GM23338 (cell line): ENCODE measurements at regions not wholly inside any gene's neighbourhood (a gene's known extent, or its start where the extent isn't known, plus 50 kb on each side); places are given as distances from the start of the nearest gene placed in this dataset.

Source experiments
- ATAC-seq: fragments of 200-7000 bp; cut with Tn5 transposase; 3 replicates; pipeline ENCODE4 v1.9.1; 2020
- DNase-seq: peaks from one replicate; pipeline ENCODE4 v3.0.0-alpha.2; 2015; ENCODE audit warnings: low spot score
- H2AFZ ChIP-seq: fragments of 200-600 bp; sonication (generic); 2 replicates; pipeline ENCODE4 v1.8.0; 2016; ENCODE audit warnings: antibody characterized with exemption, mild to moderate bottlenecking, moderate library complexity
- H3F3A ChIP-seq: fragments of 200-600 bp; sonication (generic); replicated peaks from 2 replicates; pipeline ENCODE4 v1.8.0; 2017; ENCODE audit warnings: antibody characterized with exemption, mixed run types, low read depth
- H3K27ac ChIP-seq: fragments of 200-600 bp; sonication (generic); 2 replicates; pipeline ENCODE4 v1.6.1; 2016; ENCODE audit warnings: low read depth
- H3K27me3 ChIP-seq: fragments of 200-600 bp; sonication (generic); 2 replicates; pipeline ENCODE4 v1.8.0; 2016; ENCODE audit warnings: mild to moderate bottlenecking, mixed run types, moderate library complexity; ENCODE audit not compliant: insufficient read depth
- H3K36me3 ChIP-seq: fragments of 200-600 bp; sonication (generic); 2 replicates; pipeline ENCODE4 v1.8.0; 2016; ENCODE audit warnings: mild to moderate bottlenecking; ENCODE audit not compliant: insufficient read depth
- H3K4me1 ChIP-seq: fragments of 200-600 bp; sonication (generic); 2 replicates; pipeline ENCODE4 v1.8.0; 2016; ENCODE audit warnings: mild to moderate bottlenecking, moderate library complexity; ENCODE audit not compliant: insufficient read depth
- H3K4me2 ChIP-seq: fragments of 200-600 bp; sonication (generic); 2 replicates; pipeline ENCODE4 v1.7.1; 2017; ENCODE audit warnings: mixed run types
- H3K4me3 ChIP-seq: fragments of 200-600 bp; sonication (generic); 2 replicates; pipeline ENCODE4 v1.6.1; 2016; ENCODE audit warnings: mixed run types
- H3K79me2 ChIP-seq: fragments of 200-600 bp; sonication (generic); replicated peaks from 2 replicates; pipeline ENCODE4 v1.8.0; 2017; ENCODE audit warnings: mild to moderate bottlenecking; ENCODE audit not compliant: insufficient read depth
- H3K9me2 ChIP-seq: fragments of 200-600 bp; sonication (generic); 2 replicates; pipeline ENCODE4 v1.8.0; 2017; ENCODE audit not compliant: insufficient read depth
- H4K20me1 ChIP-seq: fragments of 200-600 bp; sonication (generic); replicated peaks from 2 replicates; pipeline ENCODE4 v1.8.0; 2017; ENCODE audit warnings: mild to moderate bottlenecking; ENCODE audit not compliant: insufficient read depth
- H3K27ac Mint-ChIP-seq: 2 replicates; pipeline ENCODE4 v1.8.0; 2020; ENCODE audit warnings: inconsistent platforms, mild to moderate bottlenecking, moderate library complexity, mixed read lengths
- H3K27me3 Mint-ChIP-seq: 3 replicates; pipeline ENCODE4 v1.8.0; 2022; ENCODE audit warnings: low read depth, mild to moderate bottlenecking, moderate library complexity, mixed read lengths, inconsistent platforms; ENCODE audit not compliant: insufficient read depth, poor library complexity
- H3K36me3 Mint-ChIP-seq: 3 replicates; pipeline ENCODE4 v1.8.0; 2021; ENCODE audit warnings: low read depth, mild to moderate bottlenecking, inconsistent platforms, moderate library complexity, mixed read lengths
- H3K4me1 Mint-ChIP-seq: 3 replicates; pipeline ENCODE4 v1.8.0; 2020; ENCODE audit warnings: mild to moderate bottlenecking, inconsistent platforms, mixed read lengths
- H3K4me3 Mint-ChIP-seq: 3 replicates; pipeline ENCODE4 v1.8.0; 2021; ENCODE audit warnings: moderate library complexity, mild to moderate bottlenecking, inconsistent platforms, mixed read lengths
- H3K9me3 Mint-ChIP-seq: 3 replicates; pipeline ENCODE4 v1.8.0; 2020; ENCODE audit warnings: moderate library complexity, mild to moderate bottlenecking, inconsistent platforms, mixed read lengths
- CREB1 ChIP-seq: fragments of 250-450 bp; sonication (Bioruptor Pico); IDR thresholded peaks from 2 replicates; pipeline ENCODE4 v1.5.0; 2020; ENCODE audit warnings: low read depth, mild to moderate bottlenecking, moderate library complexity
- EZH2 ChIP-seq: fragments of 200-600 bp; sonication (generic); IDR thresholded peaks from one replicate; pipeline ENCODE4 v1.8.0; 2017; ENCODE audit warnings: antibody characterized with exemption, mild to moderate bottlenecking, low read depth; ENCODE audit not compliant: unreplicated experiment
- EZH2phosphoT487 ChIP-seq: fragments of 200-600 bp; sonication (generic); IDR thresholded peaks from one replicate; pipeline ENCODE4 v1.8.1; 2018; ENCODE audit warnings: antibody characterized with exemption; ENCODE audit not compliant: unreplicated experiment
- JUNB ChIP-seq: IDR thresholded peaks from one replicate; pipeline ENCODE4 v1.6.1; 2016; ENCODE audit warnings: antibody characterized with exemption; ENCODE audit not compliant: unreplicated experiment
- NANOG ChIP-seq: IDR thresholded peaks from 2 replicates; pipeline ENCODE4 v1.6.1; 2016; ENCODE audit warnings: antibody characterized with exemption, borderline replicate concordance
- POLR2AphosphoS5 ChIP-seq: IDR thresholded peaks from 2 replicates; pipeline ENCODE4 v1.6.1; 2016; ENCODE audit warnings: antibody characterized with exemption, low read depth
- STAT1 ChIP-seq: IDR thresholded peaks from one replicate; pipeline ENCODE4 v1.6.1; 2016; ENCODE audit warnings: antibody characterized with exemption; ENCODE audit not compliant: unreplicated experiment
- ZNF114 ChIP-seq: fragments of 250-450 bp; sonication (Bioruptor Pico); IDR thresholded peaks from 2 replicates; pipeline ENCODE4 v1.5.0; 2020; ENCODE audit warnings: mild to moderate bottlenecking, moderate library complexity
- ZNF331 ChIP-seq: fragments of 250-450 bp; sonication (Bioruptor Pico); IDR thresholded peaks from 2 replicates; pipeline ENCODE4 v1.5.0; 2020; ENCODE audit warnings: low read depth, mild to moderate bottlenecking, moderate library complexity
- TF ChIP-seq, protein P1 (sequence below), 2 experiments: fragments of 200-600 bp in 1 of 2; sonication (generic) in 1 of 2; conservative IDR thresholded peaks; 2 replicates each; pipeline versions ENCODE4 v1.5.1 to v1.6.1; 2016 to 2017; ENCODE audit warnings: antibody characterized with exemption in 2 of 2, low read depth in 2 of 2, mild to moderate bottlenecking in 2 of 2, moderate library complexity in 1 of 2
- TF ChIP-seq, protein P2 (sequence below): IDR thresholded peaks from 2 replicates; pipeline ENCODE4 v1.6.1; 2016; ENCODE audit warnings: antibody characterized with exemption
- TF ChIP-seq, protein P3 (sequence below): fragments of 250-450 bp; sonication (Bioruptor Pico); IDR thresholded peaks from 2 replicates; pipeline ENCODE4 v1.5.0; 2020; ENCODE audit warnings: mild to moderate bottlenecking, moderate library complexity
- TF ChIP-seq, protein P4 (sequence below): IDR thresholded peaks from one replicate; pipeline ENCODE4 v1.6.1; 2018; ENCODE audit warnings: antibody characterized with exemption; ENCODE audit not compliant: unreplicated experiment

DNA sequence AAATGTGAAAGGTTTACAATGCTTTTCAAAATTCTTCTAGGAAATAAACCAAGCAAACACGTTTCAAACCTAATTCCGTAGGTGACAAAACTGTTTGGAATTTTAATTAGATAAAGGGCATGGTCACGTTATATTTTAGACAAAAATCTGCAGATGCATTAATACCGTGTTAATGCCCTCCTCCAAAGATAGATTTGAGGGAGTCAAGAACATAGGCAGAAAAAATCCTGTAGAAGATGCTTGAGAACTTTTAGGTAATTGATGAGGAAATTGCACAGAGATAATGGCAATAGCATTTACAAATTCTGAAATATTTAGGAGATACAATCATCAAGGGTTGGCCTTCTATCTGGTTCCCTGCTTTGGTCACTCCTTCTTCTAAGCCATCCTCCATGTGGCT lies 212.6 kb downstream of the TMTC3 start:
- Histone ChIP-seq H3K79me2 (no peaks in the 10 kb centered on the region), H2AFZ (no peak overlapping the region), H3K4me2 (no peak overlapping the region), H3K4me3 (no peak overlapping the region), H3F3A (no peaks in the 10 kb centered on the region), H3K36me3 (no peaks in the 10 kb centered on the region), H3K9me2 (no peaks in the 10 kb centered on the region), H3K27me3 (no peaks in the 10 kb centered on the region), H3K27ac (no peak overlapping the region), H4K20me1 (no peaks in the 10 kb centered on the region), H3K4me1 (no peaks in the 10 kb centered on the region)
- Mint-ChIP-seq H3K9me3 (no peaks in the 10 kb centered on the region), H3K4me3 (no peak overlapping the region), H3K4me1 (no peaks in the 10 kb centered on the region), H3K27ac (no peak overlapping the region), H3K36me3 (no peaks in the 10 kb centered on the region), H3K27me3 (no peaks in the 10 kb centered on the region)
- DNase-seq (no peak), ATAC-seq (no peak)
- TF ChIP-seq STAT1 (no peak), EZH2phosphoT487 (no peak), POLR2AphosphoS5 (no peak), ZNF331 (CRISPR knock-in tag) (no peak), ZNF114 (CRISPR knock-in tag) (no peak), JUNB (no peak), NANOG (no peak), CREB1 (CRISPR knock-in tag) (no peak), EZH2 (no peak)
- TF ChIP-seq, protein P1, sequence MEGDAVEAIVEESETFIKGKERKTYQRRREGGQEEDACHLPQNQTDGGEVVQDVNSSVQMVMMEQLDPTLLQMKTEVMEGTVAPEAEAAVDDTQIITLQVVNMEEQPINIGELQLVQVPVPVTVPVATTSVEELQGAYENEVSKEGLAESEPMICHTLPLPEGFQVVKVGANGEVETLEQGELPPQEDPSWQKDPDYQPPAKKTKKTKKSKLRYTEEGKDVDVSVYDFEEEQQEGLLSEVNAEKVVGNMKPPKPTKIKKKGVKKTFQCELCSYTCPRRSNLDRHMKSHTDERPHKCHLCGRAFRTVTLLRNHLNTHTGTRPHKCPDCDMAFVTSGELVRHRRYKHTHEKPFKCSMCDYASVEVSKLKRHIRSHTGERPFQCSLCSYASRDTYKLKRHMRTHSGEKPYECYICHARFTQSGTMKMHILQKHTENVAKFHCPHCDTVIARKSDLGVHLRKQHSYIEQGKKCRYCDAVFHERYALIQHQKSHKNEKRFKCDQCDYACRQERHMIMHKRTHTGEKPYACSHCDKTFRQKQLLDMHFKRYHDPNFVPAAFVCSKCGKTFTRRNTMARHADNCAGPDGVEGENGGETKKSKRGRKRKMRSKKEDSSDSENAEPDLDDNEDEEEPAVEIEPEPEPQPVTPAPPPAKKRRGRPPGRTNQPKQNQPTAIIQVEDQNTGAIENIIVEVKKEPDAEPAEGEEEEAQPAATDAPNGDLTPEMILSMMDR (conservative IDR thresholded peaks at IDR 0.05; ENCODE audit: low read depth in 2 of 2): no peak
- TF ChIP-seq, protein P2, sequence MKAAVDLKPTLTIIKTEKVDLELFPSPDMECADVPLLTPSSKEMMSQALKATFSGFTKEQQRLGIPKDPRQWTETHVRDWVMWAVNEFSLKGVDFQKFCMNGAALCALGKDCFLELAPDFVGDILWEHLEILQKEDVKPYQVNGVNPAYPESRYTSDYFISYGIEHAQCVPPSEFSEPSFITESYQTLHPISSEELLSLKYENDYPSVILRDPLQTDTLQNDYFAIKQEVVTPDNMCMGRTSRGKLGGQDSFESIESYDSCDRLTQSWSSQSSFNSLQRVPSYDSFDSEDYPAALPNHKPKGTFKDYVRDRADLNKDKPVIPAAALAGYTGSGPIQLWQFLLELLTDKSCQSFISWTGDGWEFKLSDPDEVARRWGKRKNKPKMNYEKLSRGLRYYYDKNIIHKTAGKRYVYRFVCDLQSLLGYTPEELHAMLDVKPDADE: no peak
- TF ChIP-seq, protein P3, sequence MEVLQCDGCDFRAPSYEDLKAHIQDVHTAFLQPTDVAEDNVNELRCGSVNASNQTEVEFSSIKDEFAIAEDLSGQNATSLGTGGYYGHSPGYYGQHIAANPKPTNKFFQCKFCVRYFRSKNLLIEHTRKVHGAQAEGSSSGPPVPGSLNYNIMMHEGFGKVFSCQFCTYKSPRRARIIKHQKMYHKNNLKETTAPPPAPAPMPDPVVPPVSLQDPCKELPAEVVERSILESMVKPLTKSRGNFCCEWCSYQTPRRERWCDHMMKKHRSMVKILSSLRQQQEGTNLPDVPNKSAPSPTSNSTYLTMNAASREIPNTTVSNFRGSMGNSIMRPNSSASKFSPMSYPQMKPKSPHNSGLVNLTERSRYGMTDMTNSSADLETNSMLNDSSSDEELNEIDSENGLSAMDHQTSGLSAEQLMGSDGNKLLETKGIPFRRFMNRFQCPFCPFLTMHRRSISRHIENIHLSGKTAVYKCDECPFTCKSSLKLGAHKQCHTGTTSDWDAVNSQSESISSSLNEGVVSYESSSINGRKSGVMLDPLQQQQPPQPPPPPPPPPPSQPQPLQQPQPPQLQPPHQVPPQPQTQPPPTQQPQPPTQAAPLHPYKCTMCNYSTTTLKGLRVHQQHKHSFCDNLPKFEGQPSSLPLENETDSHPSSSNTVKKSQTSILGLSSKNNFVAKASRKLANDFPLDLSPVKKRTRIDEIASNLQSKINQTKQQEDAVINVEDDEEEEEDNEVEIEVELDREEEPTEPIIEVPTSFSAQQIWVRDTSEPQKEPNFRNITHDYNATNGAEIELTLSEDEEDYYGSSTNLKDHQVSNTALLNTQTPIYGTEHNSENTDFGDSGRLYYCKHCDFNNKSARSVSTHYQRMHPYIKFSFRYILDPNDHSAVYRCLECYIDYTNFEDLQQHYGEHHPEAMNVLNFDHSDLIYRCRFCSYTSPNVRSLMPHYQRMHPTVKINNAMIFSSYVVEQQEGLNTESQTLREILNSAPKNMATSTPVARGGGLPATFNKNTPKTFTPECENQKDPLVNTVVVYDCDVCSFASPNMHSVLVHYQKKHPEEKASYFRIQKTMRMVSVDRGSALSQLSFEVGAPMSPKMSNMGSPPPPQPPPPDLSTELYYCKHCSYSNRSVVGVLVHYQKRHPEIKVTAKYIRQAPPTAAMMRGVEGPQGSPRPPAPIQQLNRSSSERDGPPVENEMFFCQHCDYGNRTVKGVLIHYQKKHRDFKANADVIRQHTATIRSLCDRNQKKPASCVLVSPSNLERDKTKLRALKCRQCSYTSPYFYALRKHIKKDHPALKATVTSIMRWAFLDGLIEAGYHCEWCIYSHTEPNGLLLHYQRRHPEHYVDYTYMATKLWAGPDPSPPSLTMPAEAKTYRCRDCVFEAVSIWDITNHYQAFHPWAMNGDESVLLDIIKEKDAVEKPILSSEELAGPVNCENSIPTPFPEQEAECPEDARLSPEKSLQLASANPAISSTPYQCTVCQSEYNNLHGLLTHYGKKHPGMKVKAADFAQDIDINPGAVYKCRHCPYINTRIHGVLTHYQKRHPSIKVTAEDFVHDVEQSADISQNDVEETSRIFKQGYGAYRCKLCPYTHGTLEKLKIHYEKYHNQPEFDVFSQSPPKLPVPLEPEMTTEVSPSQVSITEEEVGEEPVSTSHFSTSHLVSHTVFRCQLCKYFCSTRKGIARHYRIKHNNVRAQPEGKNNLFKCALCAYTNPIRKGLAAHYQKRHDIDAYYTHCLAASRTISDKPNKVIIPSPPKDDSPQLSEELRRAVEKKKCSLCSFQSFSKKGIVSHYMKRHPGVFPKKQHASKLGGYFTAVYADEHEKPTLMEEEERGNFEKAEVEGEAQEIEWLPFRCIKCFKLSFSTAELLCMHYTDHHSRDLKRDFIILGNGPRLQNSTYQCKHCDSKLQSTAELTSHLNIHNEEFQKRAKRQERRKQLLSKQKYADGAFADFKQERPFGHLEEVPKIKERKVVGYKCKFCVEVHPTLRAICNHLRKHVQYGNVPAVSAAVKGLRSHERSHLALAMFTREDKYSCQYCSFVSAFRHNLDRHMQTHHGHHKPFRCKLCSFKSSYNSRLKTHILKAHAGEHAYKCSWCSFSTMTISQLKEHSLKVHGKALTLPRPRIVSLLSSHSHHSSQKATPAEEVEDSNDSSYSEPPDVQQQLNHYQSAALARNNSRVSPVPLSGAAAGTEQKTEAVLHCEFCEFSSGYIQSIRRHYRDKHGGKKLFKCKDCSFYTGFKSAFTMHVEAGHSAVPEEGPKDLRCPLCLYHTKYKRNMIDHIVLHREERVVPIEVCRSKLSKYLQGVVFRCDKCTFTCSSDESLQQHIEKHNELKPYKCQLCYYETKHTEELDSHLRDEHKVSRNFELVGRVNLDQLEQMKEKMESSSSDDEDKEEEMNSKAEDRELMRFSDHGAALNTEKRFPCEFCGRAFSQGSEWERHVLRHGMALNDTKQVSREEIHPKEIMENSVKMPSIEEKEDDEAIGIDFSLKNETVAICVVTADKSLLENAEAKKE (CRISPR knock-in tag): no peak
- TF ChIP-seq, protein P4, sequence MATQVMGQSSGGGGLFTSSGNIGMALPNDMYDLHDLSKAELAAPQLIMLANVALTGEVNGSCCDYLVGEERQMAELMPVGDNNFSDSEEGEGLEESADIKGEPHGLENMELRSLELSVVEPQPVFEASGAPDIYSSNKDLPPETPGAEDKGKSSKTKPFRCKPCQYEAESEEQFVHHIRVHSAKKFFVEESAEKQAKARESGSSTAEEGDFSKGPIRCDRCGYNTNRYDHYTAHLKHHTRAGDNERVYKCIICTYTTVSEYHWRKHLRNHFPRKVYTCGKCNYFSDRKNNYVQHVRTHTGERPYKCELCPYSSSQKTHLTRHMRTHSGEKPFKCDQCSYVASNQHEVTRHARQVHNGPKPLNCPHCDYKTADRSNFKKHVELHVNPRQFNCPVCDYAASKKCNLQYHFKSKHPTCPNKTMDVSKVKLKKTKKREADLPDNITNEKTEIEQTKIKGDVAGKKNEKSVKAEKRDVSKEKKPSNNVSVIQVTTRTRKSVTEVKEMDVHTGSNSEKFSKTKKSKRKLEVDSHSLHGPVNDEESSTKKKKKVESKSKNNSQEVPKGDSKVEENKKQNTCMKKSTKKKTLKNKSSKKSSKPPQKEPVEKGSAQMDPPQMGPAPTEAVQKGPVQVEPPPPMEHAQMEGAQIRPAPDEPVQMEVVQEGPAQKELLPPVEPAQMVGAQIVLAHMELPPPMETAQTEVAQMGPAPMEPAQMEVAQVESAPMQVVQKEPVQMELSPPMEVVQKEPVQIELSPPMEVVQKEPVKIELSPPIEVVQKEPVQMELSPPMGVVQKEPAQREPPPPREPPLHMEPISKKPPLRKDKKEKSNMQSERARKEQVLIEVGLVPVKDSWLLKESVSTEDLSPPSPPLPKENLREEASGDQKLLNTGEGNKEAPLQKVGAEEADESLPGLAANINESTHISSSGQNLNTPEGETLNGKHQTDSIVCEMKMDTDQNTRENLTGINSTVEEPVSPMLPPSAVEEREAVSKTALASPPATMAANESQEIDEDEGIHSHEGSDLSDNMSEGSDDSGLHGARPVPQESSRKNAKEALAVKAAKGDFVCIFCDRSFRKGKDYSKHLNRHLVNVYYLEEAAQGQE: no peak
